Omental fat pad (tissue), 3 donors: ENCODE measurements at regions not wholly inside any gene's neighbourhood (a gene's known extent, or its start where the extent isn't known, plus 50 kb on each side); places are given as distances from the start of the nearest gene placed in this dataset.

Source experiments
- ATAC-seq: fragments of 150-250 bp; one replicate; pipeline ENCODE4 v1.9.1; 2016; ENCODE audit warnings: mild to moderate bottlenecking, moderate library complexity; ENCODE audit not compliant: low FRiP score
- DNase-seq: peaks from one replicate; pipeline ENCODE4 v3.0.0-alpha.2; 2019; ENCODE audit warnings: low spot score
- CTCF ChIP-seq, 3 donors: fragments of 450-650 bp; IDR thresholded peaks; one replicate each; pipeline ENCODE4 v1.5.1; 2016 to 2017; ENCODE audit warnings: antibody characterized with exemption in 3 of 3, mild to moderate bottlenecking in 3 of 3, moderate library complexity in 2 of 3

- ATAC-seq: no peak
- no peak for TF ChIP-seq CTCF (IDR thresholded peaks at IDR 0.05)
Observed at GRCh38 chr1:200230671-200231070, 179.2 kb downstream of the ZNF281 start.

GRCh38 chr1:200228486-200228885 lies 181.3 kb downstream of the ZNF281 start:
- no peak for TF ChIP-seq CTCF (IDR thresholded peaks at IDR 0.05)
- ATAC-seq (no peak), DNase-seq (no peak)

More at GRCh38 chr1:200230671-200231070, 179.2 kb downstream of the ZNF281 start:
- DNase-seq: no peak

GRCh38 chr1:200228081-200228480 lies 181.8 kb downstream of the ZNF281 start:
- DNase-seq: no peak
- TF ChIP-seq CTCF (IDR thresholded peaks at IDR 0.05): no peak

More at GRCh38 chr1:200228081-200228480, 181.8 kb downstream of the ZNF281 start:
- ATAC-seq: no peak
